SK-N-MC (cell line): ENCODE measurements at regions not wholly inside any gene's neighbourhood (a gene's known extent, or its start where the extent isn't known, plus 50 kb on each side); places are given as distances from the start of the nearest gene placed in this dataset.

Experiments used
- EZH2 ChIP-seq: fragments of 200-600 bp; sonication (generic); IDR thresholded peaks from one replicate; pipeline ENCODE4 v1.6.1; 2017; ENCODE audit warnings: antibody characterized with exemption
- FOXP2 ChIP-seq: optimal IDR thresholded peaks from 2 replicates; pipeline ENCODE3; 2011; ENCODE audit warnings: mild to moderate bottlenecking, moderate library complexity; ENCODE audit not compliant: insufficient read depth; ENCODE audit errors: extremely low read length, control extremely low read depth
- POLR2AphosphoS5 ChIP-seq: IDR thresholded peaks from 2 replicates; pipeline ENCODE4 v1.6.1; 2012; ENCODE audit warnings: mild to moderate bottlenecking, low read depth, low read length, borderline replicate concordance

GRCh38 chr13:25042151-25042865 lies 53.6 kb upstream of the PABPC3 start:
- TF ChIP-seq EZH2: no peak
- TF ChIP-seq POLR2AphosphoS5: no peak
- no peak for TF ChIP-seq FOXP2
